Peyer's patch (tissue), 4 donors: ENCODE measurements at regions not wholly inside any gene's neighbourhood (a gene's known extent, or its start where the extent isn't known, plus 50 kb on each side); places are given as distances from the start of the nearest gene placed in this dataset.

Experiments used
- CTCF ChIP-seq, 6 experiments: fragments of 450-650 bp in 4 of 6; fragments of 200-600 bp in 2 of 6; sonication (generic) in 1 of 6; IDR thresholded peaks; one replicate each; pipeline ENCODE4 v1.5.1; 2017 to 2019; ENCODE audit warnings: antibody characterized with exemption in 6 of 6, mild to moderate bottlenecking in 3 of 6, moderate library complexity in 1 of 6
- POLR2A ChIP-seq, 2 donors: fragments of 450-650 bp; IDR thresholded peaks; one replicate each; pipeline ENCODE4 v1.5.1; 2017; ENCODE audit warnings: antibody characterized with exemption in 2 of 2, mild to moderate bottlenecking in 2 of 2, moderate library complexity in 2 of 2

DNA sequence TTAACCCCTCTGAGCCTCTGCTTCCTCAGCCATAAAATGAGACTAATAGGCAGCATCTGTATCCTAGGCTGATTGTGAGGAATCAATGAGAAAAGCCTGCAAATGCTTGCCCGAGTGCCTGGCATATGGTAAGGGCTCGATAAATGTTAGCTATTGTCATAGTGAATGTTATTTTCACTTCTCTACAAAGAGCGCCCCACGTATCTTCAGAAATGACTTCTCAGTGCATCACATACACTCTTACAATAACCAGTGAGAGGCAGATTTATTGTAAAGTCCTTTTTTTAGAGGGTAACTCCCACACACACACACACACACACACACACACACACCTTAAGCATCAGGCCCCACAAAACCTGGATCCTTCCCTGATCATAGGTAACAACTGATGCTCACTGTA, 60.5 kb upstream of the SPATA12 start:
- no peak for TF ChIP-seq POLR2A (IDR thresholded peaks at IDR 0.05)
- no peak for TF ChIP-seq CTCF (IDR thresholded peaks at IDR 0.05)
